Spleen (tissue), 11 donors: ENCODE measurements at regions not wholly inside any gene's neighbourhood (a gene's known extent, or its start where the extent isn't known, plus 50 kb on each side); places are given as distances from the start of the nearest gene placed in this dataset.

Experiments used
- DNase-seq: peaks from one replicate; pipeline ENCODE4 v3.0.0-alpha.2; 2020
- H3K27ac ChIP-seq, 8 donors: fragments of 200-600 bp; sonication (generic) in 7 of 8; 1 replicate in 4 of 8; 2 replicates in 4 of 8; pipeline versions ENCODE4 v1.5.0 to v1.8.0; 2016 to 2021; ENCODE audit warnings: inconsistent platforms in 4 of 8, mild to moderate bottlenecking in 4 of 8, moderate library complexity in 1 of 8
- H3K27me3 ChIP-seq, 7 donors: fragments of 200-600 bp; sonication (generic) in 6 of 7; replicated peaks in 1 of 7; 1 replicate in 4 of 7; 2 replicates in 3 of 7; pipeline versions ENCODE4 v1.5.0 to v1.8.0; 2016 to 2021; ENCODE audit warnings: inconsistent platforms in 3 of 7, mild to moderate bottlenecking in 1 of 7
- H3K36me3 ChIP-seq, 6 donors: fragments of 200-600 bp; sonication (generic) in 5 of 6; 1 replicate in 4 of 6; 2 replicates in 2 of 6; pipeline versions ENCODE4 v1.5.0 to v1.8.0; 2016 to 2021; ENCODE audit warnings: inconsistent platforms in 2 of 6
- H3K4me1 ChIP-seq, 6 donors: fragments of 200-600 bp; sonication (generic) in 5 of 6; 1 replicate in 3 of 6; 2 replicates in 3 of 6; pipeline versions ENCODE4 v1.5.0 to v1.8.0; 2016 to 2021; ENCODE audit warnings: inconsistent platforms in 3 of 6
- H3K4me3 ChIP-seq, 8 donors: fragments of 200-600 bp; sonication (generic) in 7 of 8; 1 replicate in 4 of 8; 2 replicates in 4 of 8; pipeline versions ENCODE4 v1.5.0 to v1.8.0; 2016 to 2021; ENCODE audit warnings: inconsistent platforms in 4 of 8, mild to moderate bottlenecking in 4 of 8, moderate library complexity in 2 of 8
- H3K9me3 ChIP-seq, 8 donors: fragments of 200-600 bp; sonication (generic) in 7 of 8; 1 replicate in 4 of 8; 2 replicates in 4 of 8; pipeline versions ENCODE4 v1.5.0 to v1.8.0; 2016 to 2021; ENCODE audit warnings: inconsistent platforms in 4 of 8
- CTCF ChIP-seq, 11 experiments: fragments of 200-600 bp in 7 of 11; fragments of 450-650 bp in 4 of 11; sonication (generic) in 4 of 11; IDR thresholded peaks in 8 of 11; conservative IDR thresholded peaks in 3 of 11; 1 replicate in 7 of 11; 2 replicates in 4 of 11; pipeline versions ENCODE4 v1.4.0 to v1.8.0; 2016 to 2021; ENCODE audit warnings: antibody characterized with exemption in 11 of 11, inconsistent platforms in 4 of 11, mild to moderate bottlenecking in 1 of 11
- POLR2A ChIP-seq, 3 donors: fragments of 450-650 bp; IDR thresholded peaks; one replicate each; pipeline ENCODE4 v1.5.1; 2017; ENCODE audit warnings: antibody characterized with exemption in 3 of 3, mild to moderate bottlenecking in 1 of 3
- POLR2AphosphoS5 ChIP-seq, 3 donors: sonication (generic); formaldehyde crosslinking; IDR thresholded peaks; one replicate each; pipeline ENCODE4 v1.5.1; 2017; ENCODE audit warnings: antibody characterized with exemption in 3 of 3
- WGBS, 5 donors: extraction: QIAGEN DNeasy Blood & Tissue Kit in 3 of 5; methylation state at CpG; one replicate each; pipeline versions ENCODE4 v1.1.5 to v1.1.7; 2013 to 2018; 5-methylcytosine and 5-hydroxymethylcytosine counted together
- intact Hi-C: fragments of 100-400 bp; cut with DNase I; formaldehyde crosslinking; loops from one replicate; pipeline ENCODE4 v1.15.0; 2023; ENCODE audit warnings: low total_unique reads
- donor health status: healthy with polysubstance abuse.
- donor health status: DM: no; HTN: no; CAD: no; lungs with moderate emphysema.
- donor health status: DM: no; HTN: no; CAD: no.
- donor health status: Bipolar disorder and iron deficiency.
- donor health status: healthy.
- donor health status: DM: no; HTN: no; CAD: no.
- donor health status: DM: yes; HTN: yes; CAD: no.

DNA sequence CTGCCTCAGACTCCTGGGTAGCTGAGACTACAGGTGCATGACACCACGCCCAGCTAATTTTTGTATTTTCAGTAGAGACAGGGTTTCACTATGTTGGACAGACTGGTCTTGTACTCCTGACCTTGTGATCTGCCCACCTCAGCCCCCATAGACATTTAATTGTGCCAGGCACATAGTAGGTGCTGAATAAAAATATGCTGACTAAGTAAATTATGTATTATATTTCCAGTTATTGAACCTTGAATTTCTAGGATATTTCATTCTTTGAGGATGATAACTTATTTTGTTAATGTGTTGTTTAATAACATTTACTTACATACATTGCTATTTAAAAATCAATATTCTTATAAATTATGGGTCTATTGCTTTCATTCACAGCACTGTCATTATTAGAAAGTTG is 190.4 kb upstream of the LRRTM4 start:
- WGBS, 5 donors, result 71 to 93% (median 84%) methylated on average over 1 of the region's 1 CpG
- intact Hi-C loops, result no loop called here
- Histone ChIP-seq H3K4me3 (no peak overlapping the region), H3K27me3 (no peaks in the 10 kb centered on the region), H3K9me3 (peaks cover 0 to 6% (median 0%) of the 10 kb centered on the region in 8 donors), H3K36me3 (no peaks in the 10 kb centered on the region), H3K4me1 (no peaks in the 10 kb centered on the region), H3K27ac (no peak overlapping the region)
- DNase-seq, result no peak
- TF ChIP-seq POLR2AphosphoS5 (IDR thresholded peaks at IDR 0.05) (no peak), CTCF (IDR thresholded peaks at IDR 0.05 in 8 of 11, conservative IDR thresholded peaks at IDR 0.05 in 3 of 11) (no peak), POLR2A (IDR thresholded peaks at IDR 0.05) (no peak)

- Histone ChIP-seq H3K4me1 (no peaks in the 10 kb centered on the region), H3K4me3 (no peak overlapping the region), H3K9me3 (peaks cover 0 to 6% (median 0%) of the 10 kb centered on the region in 8 donors), H3K27me3 (no peaks in the 10 kb centered on the region), H3K36me3 (no peaks in the 10 kb centered on the region), H3K27ac (no peak overlapping the region)
- no peak for TF ChIP-seq POLR2AphosphoS5 (IDR thresholded peaks at IDR 0.05)
- no peak for TF ChIP-seq POLR2A (IDR thresholded peaks at IDR 0.05)
- TF ChIP-seq CTCF (IDR thresholded peaks at IDR 0.05 in 8 of 11, conservative IDR thresholded peaks at IDR 0.05 in 3 of 11), result no peak
- intact Hi-C loops, result no loop called here
- DNase-seq, result no peak
- WGBS, 5 donors, result 60 to 85% (median 72%) methylated on average over 2 of the region's 2 CpGs
Observed at GRCh38 chr2:77713412-77713811, 191.2 kb upstream of the LRRTM4 start.

DNA sequence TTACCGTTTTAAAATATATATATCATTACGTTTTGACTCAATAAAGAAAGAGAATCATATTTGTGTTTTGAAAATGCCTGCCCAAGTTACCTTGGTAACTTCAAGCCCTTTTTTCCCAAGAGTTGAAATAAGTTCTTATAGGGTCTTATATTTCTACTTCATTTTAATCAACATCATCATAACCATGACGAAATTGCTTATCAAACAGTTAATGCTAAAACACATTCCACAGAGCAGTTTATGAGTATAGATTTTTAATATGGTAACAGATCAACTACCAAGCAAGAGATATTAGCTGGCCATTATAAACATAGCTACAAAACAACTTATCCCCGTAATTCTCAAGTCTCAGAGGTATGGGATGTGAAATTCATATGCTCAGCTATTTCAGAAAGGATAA is 197.9 kb upstream of the LRRTM4 start:
- no peak for DNase-seq
- Histone ChIP-seq H3K36me3 (no peaks in the 10 kb centered on the region), H3K9me3 (peaks cover 0 to 6% (median under 1%) of the 10 kb centered on the region in 8 donors), H3K27ac (no peak overlapping the region), H3K4me3 (no peak overlapping the region), H3K27me3 (no peaks in the 10 kb centered on the region), H3K4me1 (no peaks in the 10 kb centered on the region)
- 71 to 86% (median 75%) methylated on average over 4 of the region's 4 CpGs for WGBS, 5 donors
- intact Hi-C loops, result no loop called here
- TF ChIP-seq CTCF (IDR thresholded peaks at IDR 0.05 in 8 of 11, conservative IDR thresholded peaks at IDR 0.05 in 3 of 11) (no peak), POLR2AphosphoS5 (IDR thresholded peaks at IDR 0.05) (no peak), POLR2A (IDR thresholded peaks at IDR 0.05) (no peak)

GRCh38 chr2:77721593-77721992 is 199.4 kb upstream of the LRRTM4 start:
- intact Hi-C loops, result no loop called here
- Histone ChIP-seq H3K27me3 (no peaks in the 10 kb centered on the region), H3K36me3 (no peaks in the 10 kb centered on the region), H3K27ac (no peak overlapping the region), H3K9me3 (peaks cover 0 to 19% (median 12%) of the 10 kb centered on the region in 8 donors), H3K4me1 (no peaks in the 10 kb centered on the region), H3K4me3 (no peak overlapping the region)
- TF ChIP-seq POLR2AphosphoS5 (IDR thresholded peaks at IDR 0.05) (no peak), CTCF (IDR thresholded peaks at IDR 0.05 in 8 of 11, conservative IDR thresholded peaks at IDR 0.05 in 3 of 11) (no peak), POLR2A (IDR thresholded peaks at IDR 0.05) (no peak)
- DNase-seq, result no peak
